A673 (cell line): ENCODE measurements at regions not wholly inside any gene's neighbourhood (a gene's known extent, or its start where the extent isn't known, plus 50 kb on each side); places are given as distances from the start of the nearest gene placed in this dataset.

ENCODE experiments used
- BruUV-seq: library from RNA; stranded (reverse); fragments of 400-500 nt; replicated peaks from 2 replicates; lab custom pipeline; 2021; lab: Mats Ljungman, UMichigan
- CTCF ChIA-PET: fragments of 300-600 bp; sonication (Branson Sonifier 250); formaldehyde crosslinking; loops from one replicate; lab custom pipeline; 2022; ENCODE audit warnings: antibody characterized with exemption; lab: Charles Lee
- POLR2A ChIA-PET: fragments of 300-600 bp; sonication (Branson Sonifier 250); formaldehyde crosslinking; loops from one replicate; lab custom pipeline; 2022; ENCODE audit warnings: antibody characterized with exemption; ENCODE audit not compliant: low non-redundant PET; lab: Charles Lee
- DNase-seq: peaks from one replicate; pipeline ENCODE4 v3.0.0-alpha.2; 2015; ENCODE audit warnings: low spot score
- H3K27ac ChIP-seq: fragments of 200-600 bp; sonication (generic); 2 replicates; pipeline ENCODE4 v1.5.1; 2016; ENCODE audit warnings: mixed run types, low read depth, mild to moderate bottlenecking, mixed read lengths, antibody characterized with exemption, low read length; ENCODE audit not compliant: poor library complexity, severe bottlenecking
- H3K27me3 ChIP-seq: fragments of 200-600 bp; sonication (generic); replicated peaks from 2 replicates; pipeline ENCODE4 v1.6.1; 2017; ENCODE audit warnings: mixed run types, low read depth, mild to moderate bottlenecking, mixed read lengths, antibody characterized with exemption, low read length; ENCODE audit not compliant: insufficient read depth, poor library complexity
- H3K36me3 ChIP-seq: fragments of 200-600 bp; sonication (generic); 2 replicates; pipeline ENCODE4 v1.6.1; 2016; ENCODE audit warnings: mixed run types, mild to moderate bottlenecking, mixed read lengths, antibody characterized with exemption, low read length; ENCODE audit not compliant: insufficient read depth, poor library complexity, severe bottlenecking
- H3K4me1 ChIP-seq: fragments of 200-600 bp; sonication (generic); 2 replicates; pipeline ENCODE4 v1.6.1; 2017; ENCODE audit warnings: mixed run types, mild to moderate bottlenecking, mixed read lengths, antibody characterized with exemption, low read length; ENCODE audit not compliant: insufficient read depth, poor library complexity, severe bottlenecking
- H3K4me3 ChIP-seq: fragments of 200-600 bp; sonication (generic); 2 replicates; pipeline ENCODE4 v1.5.1; 2016; ENCODE audit warnings: low read depth, mixed run types, mild to moderate bottlenecking, mixed read lengths, low read length; ENCODE audit not compliant: poor library complexity, severe bottlenecking
- H3K9me3 ChIP-seq: fragments of 200-600 bp; sonication (generic); 2 replicates; pipeline ENCODE4 v1.6.1; 2016; ENCODE audit warnings: mixed run types, low read depth, mild to moderate bottlenecking, mixed read lengths, antibody characterized with exemption, low read length; ENCODE audit not compliant: poor library complexity, severe bottlenecking
- EZH2 ChIP-seq: fragments of 200-600 bp; sonication (generic); IDR thresholded peaks from 2 replicates; pipeline ENCODE4 v1.6.1; 2017; ENCODE audit warnings: borderline replicate concordance, low read depth, mild to moderate bottlenecking, mixed read lengths, antibody characterized with exemption, low read length; ENCODE audit not compliant: poor library complexity, severe bottlenecking
- intact Hi-C: fragments of 100-400 bp; cut with micrococcal nuclease; formaldehyde crosslinking; loops from one replicate; pipeline ENCODE4 v1.10.0; 2022; ENCODE audit not compliant: unreplicated experiment
- TF ChIP-seq, protein P1 (sequence below): fragments of 300-800, 200-600 bp; sonication (generic); conservative IDR thresholded peaks from 2 replicates; pipeline ENCODE4 v1.5.1; 2017; ENCODE audit warnings: low read depth, mild to moderate bottlenecking, antibody characterized with exemption, low read length, moderate library complexity, mixed read lengths

DNA sequence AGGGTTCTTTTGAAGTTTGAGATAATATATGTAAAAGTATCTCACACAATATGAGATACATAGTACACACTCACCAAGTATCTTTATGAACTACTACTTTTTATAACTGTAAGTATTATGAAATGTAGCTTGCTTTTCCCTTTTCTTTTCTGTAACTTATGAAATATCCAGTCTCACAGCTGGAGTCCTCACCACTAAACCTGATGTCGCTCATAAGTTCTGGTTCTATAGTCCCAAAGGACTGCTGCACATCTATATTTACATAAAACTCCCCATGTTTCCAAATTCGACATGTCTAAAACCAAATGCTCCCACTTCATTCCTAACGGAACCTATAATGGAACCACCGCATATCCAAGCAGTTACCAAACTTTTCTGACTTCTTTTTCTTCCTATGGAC lies 186.5 kb upstream of the SLC7A11 start:
- intact Hi-C loops, result no loop called here
- no peak for DNase-seq

DNA sequence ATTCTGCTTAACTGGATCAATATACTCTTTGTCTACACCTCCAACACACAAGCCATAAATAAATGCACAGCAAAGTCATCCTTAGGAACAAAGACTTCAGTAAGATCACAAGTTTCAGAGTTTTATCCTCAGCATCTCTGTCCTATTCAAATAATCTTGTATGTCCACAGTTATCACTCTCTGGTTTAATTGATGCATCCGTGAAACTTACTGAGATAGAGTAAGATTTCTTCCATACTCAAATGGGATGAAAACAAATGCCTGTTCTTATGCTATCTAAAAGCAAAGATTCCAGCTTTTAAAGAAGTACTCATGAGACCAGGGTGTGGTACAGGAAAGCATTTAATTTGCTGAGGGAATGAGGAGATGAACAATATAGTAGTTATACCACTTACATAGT lies 184.6 kb upstream of the SLC7A11 start:
- Histone ChIP-seq H3K36me3 (no peaks in the 10 kb centered on the region), H3K4me3 (no peak overlapping the region), H3K9me3 (no peaks in the 10 kb centered on the region), H3K27me3 (no peaks in the 10 kb centered on the region), H3K27ac (no peak overlapping the region), H3K4me1 (no peaks in the 10 kb centered on the region)
- intact Hi-C loops, result no loop called here
- TF ChIP-seq, protein P1, sequence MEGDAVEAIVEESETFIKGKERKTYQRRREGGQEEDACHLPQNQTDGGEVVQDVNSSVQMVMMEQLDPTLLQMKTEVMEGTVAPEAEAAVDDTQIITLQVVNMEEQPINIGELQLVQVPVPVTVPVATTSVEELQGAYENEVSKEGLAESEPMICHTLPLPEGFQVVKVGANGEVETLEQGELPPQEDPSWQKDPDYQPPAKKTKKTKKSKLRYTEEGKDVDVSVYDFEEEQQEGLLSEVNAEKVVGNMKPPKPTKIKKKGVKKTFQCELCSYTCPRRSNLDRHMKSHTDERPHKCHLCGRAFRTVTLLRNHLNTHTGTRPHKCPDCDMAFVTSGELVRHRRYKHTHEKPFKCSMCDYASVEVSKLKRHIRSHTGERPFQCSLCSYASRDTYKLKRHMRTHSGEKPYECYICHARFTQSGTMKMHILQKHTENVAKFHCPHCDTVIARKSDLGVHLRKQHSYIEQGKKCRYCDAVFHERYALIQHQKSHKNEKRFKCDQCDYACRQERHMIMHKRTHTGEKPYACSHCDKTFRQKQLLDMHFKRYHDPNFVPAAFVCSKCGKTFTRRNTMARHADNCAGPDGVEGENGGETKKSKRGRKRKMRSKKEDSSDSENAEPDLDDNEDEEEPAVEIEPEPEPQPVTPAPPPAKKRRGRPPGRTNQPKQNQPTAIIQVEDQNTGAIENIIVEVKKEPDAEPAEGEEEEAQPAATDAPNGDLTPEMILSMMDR, result no peak
- TF ChIP-seq EZH2, result no peak
- POLR2A ChIA-PET, result no interaction called here
- CTCF ChIA-PET, result no interaction called here
- BruUV-seq, result no TSS peak
- no peak for DNase-seq

More for the DNA sequence above, 186.5 kb upstream of the SLC7A11 start:
- no peaks in the 10 kb centered on the region for H3K4me1 ChIP-seq
- no peak overlapping the region for H3K4me3 ChIP-seq
- no peaks in the 10 kb centered on the region for H3K27me3 ChIP-seq
- H3K9me3 ChIP-seq, result no peaks in the 10 kb centered on the region
- H3K36me3 ChIP-seq, result no peaks in the 10 kb centered on the region
- CTCF ChIA-PET, result no interaction called here
- POLR2A ChIA-PET, result no interaction called here
- BruUV-seq, result no TSS peak
- no peak overlapping the region for H3K27ac ChIP-seq
- TF ChIP-seq, protein P1, result no peak
- no peak for TF ChIP-seq EZH2

DNA sequence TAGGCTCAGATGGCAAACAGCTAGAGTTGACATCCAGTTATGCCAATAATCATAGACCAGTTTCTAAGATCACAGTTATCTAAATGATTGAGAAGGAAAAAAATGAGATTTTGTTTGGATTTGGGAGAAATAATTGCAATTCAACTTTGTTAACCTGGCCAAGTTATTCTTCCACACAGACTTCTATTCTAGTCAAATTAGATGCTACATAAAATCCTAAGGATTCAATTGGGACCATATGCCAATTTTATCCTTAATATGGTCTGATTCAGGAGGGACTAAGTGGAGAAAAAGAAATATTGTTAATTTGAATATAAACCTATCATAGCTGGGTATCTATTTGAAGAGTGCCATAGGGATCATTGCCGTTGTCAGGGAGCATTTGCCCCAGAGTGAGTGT lies 178.3 kb upstream of the SLC7A11 start:
- no TSS peak for BruUV-seq
- TF ChIP-seq, protein P1, result no peak
- CTCF ChIA-PET, result no interaction called here
- Histone ChIP-seq H3K9me3 (no peaks in the 10 kb centered on the region), H3K36me3 (no peaks in the 10 kb centered on the region), H3K27ac (no peak overlapping the region), H3K27me3 (no peaks in the 10 kb centered on the region), H3K4me3 (no peak overlapping the region), H3K4me1 (no peaks in the 10 kb centered on the region)
- POLR2A ChIA-PET, result no interaction called here
- intact Hi-C loops, result no loop called here
- no peak for DNase-seq
